ENCODE measurements at regions not wholly inside any gene's neighbourhood (a gene's known extent, or its start where the extent isn't known, plus 50 kb on each side); places are given as distances from the start of the nearest gene placed in this dataset.

DNA sequence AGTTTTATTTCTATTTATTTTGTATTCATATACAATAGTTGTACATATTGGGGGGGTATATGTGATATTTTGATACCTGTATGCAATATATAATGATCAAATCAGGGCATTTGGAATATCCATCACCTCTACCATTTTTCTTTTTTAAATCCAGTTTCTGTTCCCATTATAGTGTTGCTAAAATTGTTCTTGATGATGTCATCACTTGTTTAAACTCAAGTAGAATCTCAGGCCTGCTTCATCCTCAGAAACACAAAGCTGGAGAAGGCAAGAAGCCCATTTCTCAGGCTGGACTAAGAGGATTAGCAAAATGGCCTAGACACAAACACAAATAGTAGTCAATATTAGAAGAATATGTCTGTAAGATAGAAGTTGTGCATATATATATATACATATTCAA lies 747.1 kb upstream of the ACVR2A start:
- no peak for DNase-seq

- DNase-seq: no peak
These were observed 748.2 kb upstream of the ACVR2A start for GRCh38 chr2:147096671-147097070.

DNA sequence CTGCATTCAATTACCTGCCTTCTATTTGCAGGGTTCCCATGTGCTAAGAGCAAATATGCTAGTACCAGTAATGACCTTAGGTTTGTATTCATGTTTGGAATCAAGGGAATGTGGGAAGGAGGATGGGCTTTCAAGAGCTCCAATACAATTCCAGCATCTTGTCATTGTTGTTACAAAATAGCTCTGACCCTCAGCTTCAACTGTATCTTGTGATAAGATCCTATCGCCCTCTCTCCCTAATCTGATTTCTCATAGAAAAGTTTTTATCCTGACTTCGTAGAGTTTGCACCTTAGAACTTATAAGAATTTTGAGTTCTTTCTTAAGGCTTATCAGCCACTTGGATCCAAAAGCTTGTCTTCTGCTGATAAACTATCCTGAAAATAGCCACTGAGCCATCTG lies 749.5 kb upstream of the ACVR2A start:
- no peak for DNase-seq

DNA sequence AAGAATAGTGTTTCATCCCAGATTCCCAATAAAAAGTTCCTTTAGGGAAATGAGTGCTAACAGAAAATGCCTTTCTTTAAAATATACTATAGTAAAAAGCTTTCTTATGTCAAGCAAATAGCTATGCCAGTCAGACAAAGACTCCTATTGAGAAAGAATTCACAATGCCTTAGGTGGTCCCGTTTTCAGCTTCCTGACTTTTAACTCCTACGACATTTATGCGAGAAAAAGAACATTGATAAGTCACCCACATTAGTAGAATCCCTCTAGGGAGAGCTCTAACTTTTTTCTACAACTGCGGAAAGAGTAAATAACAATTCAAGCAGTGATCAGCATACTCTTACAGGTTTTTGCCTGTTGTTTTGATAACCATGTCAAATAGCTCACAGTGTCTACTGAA lies 750.8 kb upstream of the ACVR2A start:
- no peak for DNase-seq

GRCh38 chr2:147092266-147092665 lies 752.6 kb upstream of the ACVR2A start:
- DNase-seq: no peak

- DNase-seq: no peak
These were observed 753.4 kb upstream of the ACVR2A start for GRCh38 chr2:147091448-147091847.

- DNase-seq: no peak
These were observed 756.0 kb upstream of the ACVR2A start for GRCh38 chr2:147088871-147089270.

DNA sequence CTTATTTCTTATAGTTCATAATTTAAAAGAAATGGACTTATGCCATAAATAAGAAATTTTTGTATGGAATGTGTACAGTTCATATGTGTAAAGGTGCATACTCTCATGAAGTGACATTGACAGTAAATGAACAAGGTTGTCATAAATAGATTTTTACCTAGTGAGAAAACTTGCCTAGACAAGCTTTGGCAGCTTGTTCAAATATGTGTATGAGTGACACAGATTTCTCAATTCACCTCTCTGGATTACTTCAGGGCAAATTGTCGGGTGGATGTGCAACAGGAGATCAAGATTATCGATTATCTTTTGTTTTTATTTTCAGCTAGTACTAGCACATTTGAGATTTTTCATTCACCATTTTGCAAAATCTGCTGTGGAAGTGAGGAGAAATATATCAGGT lies 758.1 kb upstream of the ACVR2A start:
- no peak for DNase-seq

DNA sequence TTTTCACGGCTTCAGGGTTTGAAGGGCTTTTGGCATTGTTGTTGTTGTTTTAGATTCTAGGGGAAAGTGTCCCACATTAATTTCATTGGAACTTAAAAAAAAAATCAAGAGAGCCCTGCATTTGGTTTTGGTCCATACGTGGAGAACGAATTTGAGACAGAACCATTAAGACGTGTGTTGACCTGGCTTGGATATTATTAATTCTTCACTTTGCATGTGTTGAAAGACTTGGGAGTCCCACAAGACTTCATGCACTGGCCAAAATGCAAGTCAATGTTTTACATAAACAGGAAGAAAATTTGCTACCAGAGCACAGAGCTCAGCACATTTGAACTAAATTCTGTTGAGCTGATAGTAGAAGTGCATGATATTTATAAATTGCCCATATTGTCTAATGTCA lies 761.2 kb upstream of the ACVR2A start:
- no peak for DNase-seq

- DNase-seq: peak in 2 of 4 experiments; percentile 1
These were observed 761.8 kb upstream of the ACVR2A start for GRCh38 chr2:147082850-147083522.

- DNase-seq: no peak
These were observed 763.0 kb upstream of the ACVR2A start for GRCh38 chr2:147081831-147082230.

DNA sequence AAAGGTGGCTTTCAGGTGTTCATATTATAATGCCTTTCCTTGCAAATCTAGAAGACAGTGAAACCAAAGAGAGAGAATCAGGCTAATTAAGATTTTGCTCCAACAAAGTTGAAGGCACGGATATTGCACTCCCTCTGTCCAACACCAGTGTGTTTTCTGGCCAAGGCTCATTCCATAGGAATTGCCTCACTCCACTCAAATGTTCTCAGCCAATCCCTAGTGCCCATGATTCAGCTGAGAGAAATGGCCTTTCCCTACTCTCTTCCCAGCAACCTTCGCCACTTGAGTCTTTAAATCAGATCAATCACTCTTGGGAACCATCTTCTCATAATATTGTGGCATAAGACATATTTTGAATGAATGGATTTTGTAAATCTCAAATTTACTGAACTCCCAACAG lies 768.2 kb upstream of the ACVR2A start:
- no peak for DNase-seq

DNA sequence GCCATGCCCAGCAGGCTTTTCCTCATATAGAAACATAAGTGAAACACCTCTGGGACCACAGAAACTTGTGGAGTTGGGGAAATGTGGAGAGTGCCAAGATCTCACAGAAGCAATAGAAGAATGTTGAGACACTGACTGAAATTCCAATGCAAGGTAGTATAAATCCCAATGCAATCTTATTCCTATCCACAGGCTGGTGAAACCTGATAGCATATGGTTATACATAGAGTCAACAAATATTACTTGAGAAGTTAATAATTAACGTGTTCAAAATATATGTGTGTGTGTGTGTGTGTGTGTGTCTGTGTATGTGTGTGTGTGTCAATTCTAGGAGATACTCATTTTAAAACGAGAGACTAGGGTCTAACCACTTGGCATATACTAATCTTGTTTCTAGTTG lies 776.8 kb upstream of the ACVR2A start:
- no peak for DNase-seq

DNA sequence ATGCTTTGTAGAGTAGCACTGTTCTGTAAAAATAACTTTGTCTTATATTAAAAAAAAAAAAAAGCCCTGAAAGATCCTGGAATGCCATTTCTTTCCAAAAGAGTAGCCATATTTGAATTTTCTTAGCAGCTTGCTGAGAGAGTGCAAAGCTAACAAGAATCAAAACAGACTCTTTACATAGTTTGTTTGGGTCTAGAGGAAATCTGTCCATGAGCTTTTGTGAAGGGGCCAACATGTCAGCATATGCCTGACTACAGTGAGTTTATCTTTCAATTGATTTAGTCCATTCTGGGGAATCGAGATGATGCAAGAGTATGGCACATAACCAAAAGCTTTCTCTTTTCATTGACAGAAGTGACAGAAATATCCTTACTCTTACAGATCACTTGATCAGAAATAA lies 777.7 kb upstream of the ACVR2A start:
- DNase-seq: no peak

GRCh38 chr2:147062073-147062472 lies 782.8 kb upstream of the ACVR2A start:
- no peak for DNase-seq

DNA sequence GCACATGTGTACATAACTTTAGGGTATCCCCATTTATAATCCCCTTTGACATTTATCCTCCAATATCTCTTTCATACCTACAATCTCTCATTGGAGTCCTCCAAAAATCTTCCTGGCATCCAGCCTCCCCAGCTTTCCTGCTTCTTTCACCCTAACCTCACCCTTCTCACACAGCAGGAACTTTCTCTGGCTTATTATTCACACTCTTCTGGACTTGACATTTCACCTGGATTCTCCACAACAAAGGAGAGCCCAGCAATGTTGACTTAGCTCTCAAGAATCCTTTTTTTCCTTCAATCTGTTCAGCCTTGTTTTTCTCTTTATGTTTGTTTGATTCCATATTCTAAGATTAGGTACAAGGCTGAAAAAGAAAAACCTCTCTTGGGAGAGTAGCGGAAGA lies 783.6 kb upstream of the ACVR2A start:
- DNase-seq: no peak

GRCh38 chr2:147057892-147058490 lies 786.8 kb upstream of the ACVR2A start:
- DNase-seq: no peak

GRCh38 chr2:147051814-147052213 lies 793.0 kb upstream of the ACVR2A start:
- no peak for DNase-seq

GRCh38 chr2:147051248-147051647 lies 793.6 kb upstream of the ACVR2A start:
- no peak for DNase-seq

- no peak for DNase-seq
These were observed 794.9 kb upstream of the ACVR2A start for GRCh38 chr2:147049957-147050356.

- no peak for DNase-seq
These were observed 798.4 kb upstream of the ACVR2A start for GRCh38 chr2:147046473-147046872.

- peak in 2 of 4 experiments; percentile 1 for DNase-seq
These were observed 799.7 kb upstream of the ACVR2A start for GRCh38 chr2:147045113-147045512.

- no peak for DNase-seq
These were observed 803.7 kb upstream of the ACVR2A start for GRCh38 chr2:147041121-147041494.

DNA sequence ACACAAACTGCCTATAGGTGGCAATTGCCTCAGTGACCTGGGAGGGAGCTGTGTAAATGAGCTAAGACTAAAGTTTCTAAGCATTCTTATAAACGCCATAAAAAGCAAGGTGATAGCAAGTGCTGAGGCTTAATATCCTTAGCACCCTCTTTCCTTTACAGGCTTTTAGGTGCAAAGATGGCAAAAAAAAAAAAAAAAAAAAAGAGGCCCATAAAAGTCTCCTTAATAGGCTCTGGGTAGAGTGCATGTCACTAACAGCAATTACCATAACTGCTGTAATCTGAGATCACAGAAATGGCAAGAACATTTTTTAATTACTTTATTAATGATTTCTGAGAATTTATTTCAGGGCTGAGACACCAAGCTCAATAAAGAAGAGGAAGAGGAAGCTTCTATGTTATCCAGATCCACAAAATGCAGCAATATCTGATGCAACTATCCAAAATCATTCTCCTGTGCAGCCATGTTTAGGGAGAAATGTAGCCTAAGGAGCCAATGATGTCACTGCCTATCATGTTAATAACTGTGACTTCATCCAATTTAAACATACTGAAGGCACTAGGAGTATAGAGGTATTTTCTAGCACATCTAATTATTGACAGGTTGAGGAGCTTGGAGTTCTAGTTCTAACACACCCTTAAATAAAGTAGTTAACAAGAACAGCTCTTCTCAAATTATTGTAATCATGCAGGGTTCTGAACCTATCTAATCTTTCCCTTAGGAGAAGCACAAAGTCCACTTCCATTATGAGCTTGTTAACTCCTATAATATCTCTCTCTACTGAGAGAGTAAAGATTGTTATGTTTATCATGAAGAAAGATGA lies 804.3 kb upstream of the ACVR2A start:
- DNase-seq: no peak

Measured in activated naive CD4-positive, alpha-beta T cell (primary cell).